H1 (cell line): ENCODE measurements at regions not wholly inside any gene's neighbourhood (a gene's known extent, or its start where the extent isn't known, plus 50 kb on each side); places are given as distances from the start of the nearest gene placed in this dataset.

ENCODE experiments used
- CEBPB ChIP-seq: IDR thresholded peaks from 2 replicates; pipeline ENCODE4 v1.6.1; 2012; ENCODE audit warnings: low read depth, low read length
- CHD2 ChIP-seq: IDR thresholded peaks from 2 replicates; pipeline ENCODE4 v1.6.1; 2012; ENCODE audit warnings: low read length, improper control_type of control experiment
- CHD7 ChIP-seq: fragments of 300-600 bp; sonication (generic); IDR thresholded peaks from 2 replicates; pipeline ENCODE4 v1.7.1; 2012; ENCODE audit warnings: low read length, moderate library complexity, mild to moderate bottlenecking, inconsistent platforms; ENCODE audit not compliant: insufficient replicate concordance
- KDM1A ChIP-seq: fragments of 200-600, 300-600 bp; sonication (generic); IDR thresholded peaks from 2 replicates; pipeline ENCODE4 v1.7.1; 2016; ENCODE audit warnings: mild to moderate bottlenecking, low read length, borderline replicate concordance
- NRF1 ChIP-seq: IDR thresholded peaks from 2 replicates; pipeline ENCODE4 v1.6.1; 2011; ENCODE audit warnings: mild to moderate bottlenecking, low read depth, low read length, improper control_type of control experiment
- RXRA ChIP-seq: IDR thresholded peaks from 2 replicates; pipeline ENCODE4 v1.6.1; 2011; ENCODE audit warnings: low read depth, mild to moderate bottlenecking, low read length, moderate library complexity; ENCODE audit not compliant: insufficient read depth
- SUZ12 ChIP-seq: fragments of 200-600 bp; sonication (generic); IDR thresholded peaks from 2 replicates; pipeline ENCODE4 v1.6.1; 2012; ENCODE audit warnings: mild to moderate bottlenecking, inconsistent platforms, low read length, moderate library complexity, mixed read lengths
- TEAD4 ChIP-seq: IDR thresholded peaks from 2 replicates; pipeline ENCODE4 v1.6.1; 2012; ENCODE audit warnings: low read depth, low read length, inconsistent platforms, mixed read lengths

GRCh38 chr7:142389544-142389943 is 131.7 kb upstream of the PRSS58 start (continued):
- TF ChIP-seq CHD7 (no peak), CHD2 (no peak), TEAD4 (no peak), KDM1A (no peak), SUZ12 (no peak), RXRA (no peak), NRF1 (no peak), CEBPB (no peak)
